ENCODE measurements at regions not wholly inside any gene's neighbourhood (a gene's known extent, or its start where the extent isn't known, plus 50 kb on each side); places are given as distances from the start of the nearest gene placed in this dataset.

DNA sequence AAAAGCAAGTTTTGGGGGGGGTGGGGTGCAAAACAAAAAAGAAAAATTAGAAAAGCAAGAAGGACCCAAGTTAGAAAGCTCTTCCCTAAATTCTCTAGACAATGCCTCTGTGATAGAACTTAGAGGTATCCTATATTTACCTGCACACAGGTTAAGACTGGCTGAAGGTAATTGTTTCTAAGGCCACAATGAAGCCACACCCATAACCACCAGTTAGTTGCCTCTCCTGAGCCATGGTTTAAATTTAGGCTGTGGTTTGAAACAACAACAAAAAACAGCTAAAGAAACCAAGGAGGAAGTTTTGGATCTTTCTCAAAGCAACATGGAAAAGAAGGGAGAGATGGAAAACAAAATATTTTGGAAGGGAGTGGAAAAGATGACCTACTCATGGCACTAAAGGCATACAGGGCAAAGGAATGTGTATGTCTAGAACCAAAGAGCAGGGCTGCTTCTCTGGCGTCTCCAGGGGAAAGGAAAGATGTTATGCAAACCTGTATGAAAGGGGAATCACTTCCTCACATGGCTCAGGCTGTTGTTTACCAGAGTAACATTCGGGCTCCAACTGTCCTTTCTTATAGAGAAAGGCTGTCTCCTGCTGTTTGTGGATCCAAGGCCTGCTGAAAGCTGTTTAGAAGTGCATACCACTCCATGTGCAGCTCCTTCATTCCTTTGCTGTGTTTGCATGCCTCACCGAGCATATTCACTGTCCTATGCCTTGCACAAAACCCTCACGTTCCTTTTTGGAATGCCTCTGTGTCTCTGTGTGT lies 408.9 kb upstream of the MPDZ start:
- Histone ChIP-seq H3K27me3 (ENCODE audit: control insufficient read depth in 2 of 2, insufficient read depth in 2 of 2, low read length in 2 of 2) (no peaks in the 10 kb centered on the region), H3K9me3 (ENCODE audit: control insufficient read depth in 2 of 3, low read length in 3 of 3) (peaks cover 0 to 6% (median 0%) of the 10 kb centered on the region in 3 experiments), H3K27ac (ENCODE audit: low read depth, low read length) (no peak overlapping the region), H3K4me1 (ENCODE audit: control insufficient read depth in 2 of 2, insufficient read depth in 2 of 2, low read length in 2 of 2) (no peaks in the 10 kb centered on the region), H3K36me3 (ENCODE audit: control insufficient read depth in 2 of 3, insufficient read depth in 3 of 3, low read length in 3 of 3) (no peaks in the 10 kb centered on the region), H3K4me3 (ENCODE audit: low read length) (no peak overlapping the region)
- H3K4me3 Mint-ChIP-seq = no peak overlapping the region
- CTCF ChIA-PET = no interaction called here
- ATAC-seq = no peak
- no peak overlapping the region for H3K27ac Mint-ChIP-seq
- intact Hi-C loops (cut with micrococcal nuclease) = no loop called here
- POLR2A ChIA-PET = interaction anchor here (0.6 kb wide), 1 partner anchor 8 kb away, joined by 6 read pairs; no protein-coding TSS in a partner anchor
- no peaks in the 10 kb centered on the region for H3K36me3 Mint-ChIP-seq
- DNase-seq = no peak
- H3K4me1 Mint-ChIP-seq = no peaks in the 10 kb centered on the region
- H3K9me3 Mint-ChIP-seq = peaks cover 0 to 20% (median 6%) of the 10 kb centered on the region in 11 donors
- H3K27me3 Mint-ChIP-seq = no peaks in the 10 kb centered on the region

- CTCF ChIA-PET = no interaction called here
- Histone ChIP-seq H3K27ac (ENCODE audit: low read depth, low read length) (no peak overlapping the region), H3K4me1 (ENCODE audit: control insufficient read depth in 2 of 2, insufficient read depth in 2 of 2, low read length in 2 of 2) (no peaks in the 10 kb centered on the region), H3K9me3 (ENCODE audit: control insufficient read depth in 2 of 3, low read length in 3 of 3) (peaks cover 0 to 6% (median 0%) of the 10 kb centered on the region in 3 experiments), H3K4me3 (ENCODE audit: low read length) (no peak overlapping the region), H3K27me3 (ENCODE audit: control insufficient read depth in 2 of 2, insufficient read depth in 2 of 2, low read length in 2 of 2) (no peaks in the 10 kb centered on the region), H3K36me3 (ENCODE audit: control insufficient read depth in 2 of 3, insufficient read depth in 3 of 3, low read length in 3 of 3) (no peaks in the 10 kb centered on the region)
- no peaks in the 10 kb centered on the region for H3K27me3 Mint-ChIP-seq
- DNase-seq (no peak), ATAC-seq (no peak)
- H3K4me3 Mint-ChIP-seq = no peak overlapping the region
- intact Hi-C loops (cut with micrococcal nuclease) = no loop called here
- no peaks in the 10 kb centered on the region for H3K4me1 Mint-ChIP-seq
- peaks cover 0 to 23% (median 6%) of the 10 kb centered on the region in 11 donors for H3K9me3 Mint-ChIP-seq
- no peaks in the 10 kb centered on the region for H3K36me3 Mint-ChIP-seq
- H3K27ac Mint-ChIP-seq = no peak overlapping the region
- POLR2A ChIA-PET = no interaction called here
Measured at GRCh38 chr9:13684656-13685055, 405.2 kb upstream of the MPDZ start.

DNA sequence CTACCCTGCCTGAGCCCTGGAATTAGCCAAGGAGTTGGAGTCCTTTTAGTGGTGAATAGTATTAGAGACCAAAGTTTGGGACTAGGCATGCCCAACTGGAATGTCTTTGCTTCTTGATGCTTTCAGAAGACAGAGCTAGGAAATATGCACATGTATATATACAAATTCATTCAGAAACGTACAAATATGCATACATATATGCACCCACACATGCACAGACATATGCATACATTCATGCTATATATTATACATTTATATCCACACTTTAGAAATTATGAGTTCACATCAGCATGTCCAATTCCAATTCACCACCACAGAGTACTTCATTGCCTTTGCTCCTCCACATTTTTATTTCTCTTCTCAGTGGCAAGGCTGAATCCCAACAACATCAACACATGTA lies 398.3 kb upstream of the MPDZ start:
- Mint-ChIP-seq H3K27me3 (no peaks in the 10 kb centered on the region), H3K27ac (no peak overlapping the region), H3K36me3 (no peaks in the 10 kb centered on the region), H3K4me1 (no peaks in the 10 kb centered on the region), H3K9me3 (peaks cover 0 to 33% (median 3%) of the 10 kb centered on the region in 11 donors), H3K4me3 (no peak overlapping the region)
- ATAC-seq (no peak), DNase-seq (no peak)
- intact Hi-C loops (cut with micrococcal nuclease) = no loop called here
- Histone ChIP-seq H3K4me3 (ENCODE audit: low read length) (no peak overlapping the region), H3K4me1 (ENCODE audit: control insufficient read depth in 2 of 2, insufficient read depth in 2 of 2, low read length in 2 of 2) (no peaks in the 10 kb centered on the region), H3K27ac (ENCODE audit: low read depth, low read length) (no peak overlapping the region), H3K27me3 (ENCODE audit: control insufficient read depth in 2 of 2, insufficient read depth in 2 of 2, low read length in 2 of 2) (no peaks in the 10 kb centered on the region), H3K36me3 (ENCODE audit: control insufficient read depth in 2 of 3, insufficient read depth in 3 of 3, low read length in 3 of 3) (no peaks in the 10 kb centered on the region), H3K9me3 (ENCODE audit: control insufficient read depth in 2 of 3, low read length in 3 of 3) (peaks cover 0 to 5% (median 0%) of the 10 kb centered on the region in 3 experiments)
- POLR2A ChIA-PET = no interaction called here
- CTCF ChIA-PET = no interaction called here

GRCh38 chr9:13675638-13676000 lies 396.1 kb upstream of the MPDZ start:
- no peaks in the 10 kb centered on the region for H3K4me1 ChIP-seq (ENCODE audit: control insufficient read depth in 2 of 2, insufficient read depth in 2 of 2, low read length in 2 of 2)
- H3K27me3 ChIP-seq (ENCODE audit: control insufficient read depth in 2 of 2, insufficient read depth in 2 of 2, low read length in 2 of 2) = no peaks in the 10 kb centered on the region
- ATAC-seq (no peak), DNase-seq (no peak)
- Mint-ChIP-seq H3K4me3 (no peak overlapping the region), H3K36me3 (no peaks in the 10 kb centered on the region), H3K27me3 (no peaks in the 10 kb centered on the region), H3K4me1 (no peaks in the 10 kb centered on the region), H3K27ac (no peak overlapping the region), H3K9me3 (peaks cover 0 to 30% (median 2%) of the 10 kb centered on the region in 11 donors)
- intact Hi-C loops (cut with micrococcal nuclease) = no loop called here
- peaks cover 0 to 5% (median 0%) of the 10 kb centered on the region in 3 experiments for H3K9me3 ChIP-seq (ENCODE audit: control insufficient read depth in 2 of 3, low read length in 3 of 3)
- POLR2A ChIA-PET = no interaction called here
- no peak overlapping the region for H3K4me3 ChIP-seq (ENCODE audit: low read length)
- H3K27ac ChIP-seq (ENCODE audit: low read depth, low read length) = no peak overlapping the region
- H3K36me3 ChIP-seq (ENCODE audit: control insufficient read depth in 2 of 3, insufficient read depth in 3 of 3, low read length in 3 of 3) = no peaks in the 10 kb centered on the region
- CTCF ChIA-PET = no interaction called here

DNA sequence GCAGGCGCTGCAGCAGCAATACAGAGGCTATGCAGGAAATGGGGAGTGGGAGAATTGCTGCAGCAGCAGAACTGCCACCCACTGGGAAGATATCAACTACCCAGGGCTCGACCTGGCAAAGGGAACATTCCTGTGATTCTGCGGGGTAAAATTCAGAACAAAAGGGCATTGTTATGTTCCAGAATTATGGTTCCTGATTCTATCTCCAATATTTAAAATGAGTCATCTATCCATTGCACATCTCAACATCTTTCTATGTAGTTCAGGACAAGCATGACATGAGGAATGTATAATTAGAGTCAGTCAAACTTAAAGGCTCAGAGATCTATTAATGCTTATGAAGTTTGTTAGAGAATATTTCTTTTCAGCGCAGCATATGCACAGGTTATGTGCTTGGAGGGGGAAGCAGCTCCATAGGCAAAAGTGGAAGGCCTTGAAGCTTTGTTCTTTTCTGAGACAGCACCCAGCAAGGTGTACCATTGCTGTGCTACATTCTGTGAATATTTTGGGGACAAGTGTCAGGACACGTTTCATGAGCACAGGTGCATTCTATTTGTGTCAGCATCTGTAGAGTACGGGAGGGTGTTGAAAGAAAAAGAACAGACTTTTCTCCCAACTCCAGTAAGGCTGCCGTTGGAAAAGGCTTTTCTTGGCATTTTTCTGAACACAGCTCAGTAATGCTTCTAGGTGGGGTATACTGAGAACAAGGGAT lies 395.6 kb upstream of the MPDZ start:
- Histone ChIP-seq H3K4me1 (ENCODE audit: control insufficient read depth in 2 of 2, insufficient read depth in 2 of 2, low read length in 2 of 2) (no peaks in the 10 kb centered on the region), H3K27ac (ENCODE audit: low read depth, low read length) (no peak overlapping the region), H3K9me3 (ENCODE audit: control insufficient read depth in 2 of 3, low read length in 3 of 3) (peaks cover 0 to 5% (median 0%) of the 10 kb centered on the region in 3 experiments), H3K27me3 (ENCODE audit: control insufficient read depth in 2 of 2, insufficient read depth in 2 of 2, low read length in 2 of 2) (no peaks in the 10 kb centered on the region), H3K4me3 (ENCODE audit: low read length) (no peak overlapping the region), H3K36me3 (ENCODE audit: control insufficient read depth in 2 of 3, insufficient read depth in 3 of 3, low read length in 3 of 3) (no peaks in the 10 kb centered on the region)
- Mint-ChIP-seq H3K27me3 (no peaks in the 10 kb centered on the region), H3K4me3 (no peak overlapping the region), H3K27ac (no peak overlapping the region), H3K9me3 (peaks cover 0 to 28% (median 1%) of the 10 kb centered on the region in 11 donors), H3K4me1 (no peaks in the 10 kb centered on the region), H3K36me3 (no peaks in the 10 kb centered on the region)
- ChIA-PET POLR2A (no interaction called here), CTCF (no interaction called here)
- intact Hi-C loops (cut with micrococcal nuclease) = no loop called here
- DNase-seq = no peak
- no peak for ATAC-seq

DNA sequence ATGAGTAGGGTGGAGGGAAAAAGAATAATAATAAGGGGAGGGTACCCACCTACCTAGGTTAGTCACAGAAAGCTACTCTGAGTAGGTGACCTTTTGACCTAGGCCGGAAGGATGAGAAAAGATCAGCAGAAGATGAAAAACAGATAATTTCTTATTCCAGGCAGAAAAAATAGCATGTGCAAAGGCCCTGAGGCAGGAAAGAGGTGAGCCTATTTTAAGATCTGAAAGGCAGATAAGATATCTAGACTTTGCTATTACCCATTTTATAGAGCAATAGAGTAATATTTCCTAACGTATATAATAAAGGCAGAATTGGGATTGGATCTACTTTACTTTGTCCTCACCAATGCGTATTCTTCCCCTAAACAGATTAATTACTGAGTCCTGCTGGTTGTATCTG lies 393.9 kb upstream of the MPDZ start:
- ChIA-PET POLR2A (no interaction called here), CTCF (no interaction called here)
- Histone ChIP-seq H3K27me3 (ENCODE audit: control insufficient read depth in 2 of 2, insufficient read depth in 2 of 2, low read length in 2 of 2) (no peaks in the 10 kb centered on the region), H3K9me3 (ENCODE audit: control insufficient read depth in 2 of 3, low read length in 3 of 3) (peaks cover 0 to 5% (median 0%) of the 10 kb centered on the region in 3 experiments), H3K4me3 (ENCODE audit: low read length) (no peak overlapping the region), H3K4me1 (ENCODE audit: control insufficient read depth in 2 of 2, insufficient read depth in 2 of 2, low read length in 2 of 2) (no peaks in the 10 kb centered on the region), H3K27ac (ENCODE audit: low read depth, low read length) (no peak overlapping the region), H3K36me3 (ENCODE audit: control insufficient read depth in 2 of 3, insufficient read depth in 3 of 3, low read length in 3 of 3) (no peaks in the 10 kb centered on the region)
- Mint-ChIP-seq H3K4me1 (no peaks in the 10 kb centered on the region), H3K36me3 (no peaks in the 10 kb centered on the region), H3K27ac (no peak overlapping the region), H3K9me3 (peaks cover 0 to 38% (median 6%) of the 10 kb centered on the region in 11 donors), H3K27me3 (no peaks in the 10 kb centered on the region), H3K4me3 (no peak overlapping the region)
- intact Hi-C loops (cut with micrococcal nuclease) = no loop called here
- ATAC-seq = no peak
- DNase-seq = no peak
